ENCODE measurements at regions not wholly inside any gene's neighbourhood (a gene's known extent, or its start where the extent isn't known, plus 50 kb on each side); places are given as distances from the start of the nearest gene placed in this dataset.

- peaks cover 14% of the 10 kb centered on the region for H3K27me3 Mint-ChIP-seq
- peaks cover 11% of the 10 kb centered on the region for H3K4me1 Mint-ChIP-seq (ENCODE audit: unreplicated experiment)
- no peak overlapping the region for H3K27ac Mint-ChIP-seq
- H3K9me3 Mint-ChIP-seq = no peaks in the 10 kb centered on the region
- no peak overlapping the region for H3K4me3 Mint-ChIP-seq
- no peaks in the 10 kb centered on the region for H3K36me3 Mint-ChIP-seq
- TF ChIP-seq CTCF (conservative IDR thresholded peaks at IDR 0.05) = no peak
- DNase-seq (ENCODE audit: extremely low spot score, unreplicated experiment) = no peak
Observed at GRCh38 chr2:200761266-200761665, 50.4 kb upstream of the BZW1 start.
